Mononuclear cell (primary cell): ENCODE measurements at regions not wholly inside any gene's neighbourhood (a gene's known extent, or its start where the extent isn't known, plus 50 kb on each side); places are given as distances from the start of the nearest gene placed in this dataset.

Experiments used
- H3K27me3 ChIP-seq: 2 replicates; pipeline ENCODE4 v1.6.0; 2011; ENCODE audit warnings: low read length, control low read depth; ENCODE audit not compliant: insufficient read depth
- H3K4me1 ChIP-seq: 2 replicates; pipeline ENCODE4 v1.5.1; 2011; ENCODE audit warnings: mild to moderate bottlenecking, low read length, control low read depth; ENCODE audit not compliant: insufficient read depth
- H3K4me3 ChIP-seq: 2 replicates; pipeline ENCODE4 v1.5.1; 2011; ENCODE audit warnings: mild to moderate bottlenecking, low read length, moderate library complexity
- H3K9me3 ChIP-seq: 2 replicates; pipeline ENCODE4 v1.5.1; 2011; ENCODE audit warnings: low read depth, mild to moderate bottlenecking, control low read depth, low read length

- no peak overlapping the region for H3K4me3 ChIP-seq
- H3K9me3 ChIP-seq = no peaks in the 10 kb centered on the region
- no peaks in the 10 kb centered on the region for H3K27me3 ChIP-seq
- peaks cover 31% of the 10 kb centered on the region for H3K4me1 ChIP-seq
Observed at GRCh38 chr12:124517260-124518050, 50.0 kb downstream of the NCOR2 start.

GRCh38 chr12:124516850-124517249 lies 50.6 kb downstream of the NCOR2 start:
- Histone ChIP-seq H3K9me3 (no peaks in the 10 kb centered on the region), H3K4me1 (peaks cover 31% of the 10 kb centered on the region), H3K27me3 (no peaks in the 10 kb centered on the region), H3K4me3 (no peak overlapping the region)

GRCh38 chr12:124515981-124516380 lies 51.4 kb downstream of the NCOR2 start:
- Histone ChIP-seq H3K4me3 (no peak overlapping the region), H3K9me3 (no peaks in the 10 kb centered on the region), H3K4me1 (peaks cover 31% of the 10 kb centered on the region), H3K27me3 (no peaks in the 10 kb centered on the region)

- no peak overlapping the region for H3K4me3 ChIP-seq
- H3K4me1 ChIP-seq = peaks cover 35% of the 10 kb centered on the region
- H3K27me3 ChIP-seq = no peaks in the 10 kb centered on the region
- H3K9me3 ChIP-seq = no peaks in the 10 kb centered on the region
Observed at GRCh38 chr12:124514996-124515932, 52.1 kb downstream of the NCOR2 start.

- Histone ChIP-seq H3K27me3 (no peaks in the 10 kb centered on the region), H3K4me1 (peaks cover 37% of the 10 kb centered on the region), H3K9me3 (no peaks in the 10 kb centered on the region), H3K4me3 (no peak overlapping the region)
Observed at GRCh38 chr12:124514145-124514995, 53.0 kb downstream of the NCOR2 start.

- Histone ChIP-seq H3K4me3 (no peak overlapping the region), H3K9me3 (no peaks in the 10 kb centered on the region), H3K27me3 (no peaks in the 10 kb centered on the region), H3K4me1 (peaks cover 37% of the 10 kb centered on the region)
Observed at GRCh38 chr12:124513297-124513867, 54.0 kb downstream of the NCOR2 start.

GRCh38 chr12:124512667-124513296 lies 54.6 kb downstream of the NCOR2 start:
- H3K4me3 ChIP-seq = no peak overlapping the region
- no peaks in the 10 kb centered on the region for H3K9me3 ChIP-seq
- H3K4me1 ChIP-seq = peaks cover 36% of the 10 kb centered on the region
- no peaks in the 10 kb centered on the region for H3K27me3 ChIP-seq

GRCh38 chr12:124511259-124511985 lies 56.0 kb downstream of the NCOR2 start:
- H3K9me3 ChIP-seq = no peaks in the 10 kb centered on the region
- H3K4me1 ChIP-seq = peaks cover 46% of the 10 kb centered on the region
- no peaks in the 10 kb centered on the region for H3K27me3 ChIP-seq
- H3K4me3 ChIP-seq = no peak overlapping the region

- H3K4me3 ChIP-seq = no peak overlapping the region
- H3K9me3 ChIP-seq = no peaks in the 10 kb centered on the region
- H3K27me3 ChIP-seq = no peaks in the 10 kb centered on the region
- H3K4me1 ChIP-seq = peaks cover 56% of the 10 kb centered on the region
Observed at GRCh38 chr12:124510301-124510970, 57.0 kb downstream of the NCOR2 start.

GRCh38 chr12:124509676-124510300 lies 57.6 kb downstream of the NCOR2 start:
- Histone ChIP-seq H3K27me3 (no peaks in the 10 kb centered on the region), H3K4me3 (no peak overlapping the region), H3K9me3 (no peaks in the 10 kb centered on the region), H3K4me1 (peaks cover 57% of the 10 kb centered on the region)

GRCh38 chr12:124509300-124509675 lies 58.1 kb downstream of the NCOR2 start:
- no peak overlapping the region for H3K4me3 ChIP-seq
- H3K27me3 ChIP-seq = no peaks in the 10 kb centered on the region
- H3K4me1 ChIP-seq = peaks cover 57% of the 10 kb centered on the region
- no peaks in the 10 kb centered on the region for H3K9me3 ChIP-seq

GRCh38 chr12:124508381-124509079 lies 58.9 kb downstream of the NCOR2 start:
- no peak overlapping the region for H3K4me3 ChIP-seq
- no peaks in the 10 kb centered on the region for H3K27me3 ChIP-seq
- no peaks in the 10 kb centered on the region for H3K9me3 ChIP-seq
- peaks cover 53% of the 10 kb centered on the region for H3K4me1 ChIP-seq
